ENCODE measurements at regions not wholly inside any gene's neighbourhood (a gene's known extent, or its start where the extent isn't known, plus 50 kb on each side); places are given as distances from the start of the nearest gene placed in this dataset.
"Not testable (repeated sequence)": the region's sequence is repeated elsewhere in the genome, so short reads cannot be mapped to it uniquely, and the experiment has no call there.

DNA sequence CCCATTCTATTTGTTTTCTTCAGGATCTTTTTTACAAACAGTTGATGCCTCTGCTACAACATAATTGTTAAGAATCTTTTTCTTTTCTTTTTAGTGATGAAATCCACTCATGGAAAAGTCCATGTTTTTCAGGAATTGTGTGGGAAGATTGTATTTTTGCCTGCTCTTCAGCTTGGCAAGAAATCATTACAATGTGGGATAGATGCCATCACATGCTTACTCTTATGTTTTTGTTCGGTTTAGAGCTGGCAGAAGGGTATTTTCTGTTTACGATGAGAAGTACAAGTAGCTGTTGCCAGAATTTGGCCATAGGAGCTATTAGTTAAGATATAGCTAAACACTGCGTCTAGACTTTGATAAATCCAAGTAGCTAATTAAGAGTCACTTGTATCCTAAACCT lies 2585.3 kb downstream of the ARAP2 start:
- DNase-seq, result no peak

DNA sequence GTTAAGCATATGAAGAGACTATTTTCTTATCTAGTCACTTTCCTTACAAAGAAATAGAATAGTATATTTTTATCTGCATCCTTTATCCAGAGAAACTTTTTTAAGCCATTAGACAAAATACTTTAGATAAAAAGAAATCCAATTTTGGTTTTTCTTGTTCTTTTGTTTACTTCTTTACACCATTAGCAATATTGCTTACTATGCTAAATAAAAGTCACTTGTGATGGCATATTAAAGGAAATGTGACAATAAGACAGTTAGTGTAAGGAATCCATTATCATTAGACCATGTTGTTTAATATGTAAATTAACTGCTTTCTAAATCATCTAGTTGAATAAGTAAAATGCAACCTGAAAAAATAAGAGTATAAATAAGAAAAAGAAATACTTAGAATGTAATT lies 2582.7 kb downstream of the ARAP2 start:
- no peak for DNase-seq

DNA sequence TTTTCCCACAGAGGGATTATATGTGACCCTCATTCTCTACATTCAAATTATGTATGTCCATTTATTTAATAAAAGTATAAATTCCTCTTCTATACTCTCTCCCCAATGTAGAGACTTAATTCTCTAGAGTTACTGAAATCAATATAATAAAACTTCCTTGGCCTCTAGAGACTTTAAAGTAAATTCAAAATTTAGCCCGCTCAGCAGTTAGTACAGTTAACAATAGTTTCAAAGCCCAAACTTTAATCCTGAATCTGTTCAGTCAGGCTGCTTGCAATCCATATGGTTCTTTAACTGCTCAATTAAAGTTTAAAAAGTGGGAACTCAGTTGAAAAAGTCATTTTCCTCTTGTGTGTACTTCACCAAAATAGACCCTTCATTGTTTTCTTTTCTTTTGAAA lies 2558.4 kb downstream of the ARAP2 start:
- DNase-seq, result no peak

DNA sequence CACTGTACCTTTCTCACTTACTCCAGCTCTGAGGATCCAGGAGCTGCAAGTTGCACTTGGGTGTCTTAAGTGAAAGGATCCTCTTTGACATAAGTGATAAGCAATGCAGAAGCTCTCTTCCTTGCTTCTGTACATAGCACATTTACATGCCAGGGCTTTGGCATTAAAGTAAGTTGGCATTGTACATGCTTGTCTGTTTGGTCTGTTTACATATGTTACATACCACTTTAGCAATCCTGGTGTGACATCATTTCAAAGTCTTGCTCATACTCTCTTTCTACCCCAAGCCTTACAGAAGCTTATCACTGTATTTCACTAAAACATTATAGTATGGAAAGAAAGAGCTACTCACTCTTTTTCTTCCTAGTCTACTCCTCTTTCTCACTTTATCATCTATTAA lies 2548.3 kb downstream of the ARAP2 start:
- no peak for DNase-seq

DNA sequence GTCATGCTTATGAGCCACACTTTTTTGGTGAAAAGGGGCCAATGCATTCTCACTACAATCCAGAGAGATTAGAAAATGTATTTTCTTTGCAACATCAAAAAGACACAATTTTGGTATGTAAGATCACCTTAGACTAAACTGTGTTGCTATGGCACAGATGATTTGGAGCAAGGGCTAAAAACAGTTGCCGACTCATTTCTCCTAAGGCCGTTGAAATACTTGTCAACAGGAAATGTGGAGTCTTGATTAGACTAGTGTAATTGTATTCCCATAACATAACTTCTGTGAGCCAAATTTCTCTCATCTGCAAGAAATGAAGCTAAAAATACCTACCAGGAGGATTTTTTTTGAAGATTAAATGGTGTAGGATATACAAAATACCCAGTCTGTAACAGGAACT lies 2547.7 kb downstream of the ARAP2 start:
- DNase-seq, result no peak

DNA sequence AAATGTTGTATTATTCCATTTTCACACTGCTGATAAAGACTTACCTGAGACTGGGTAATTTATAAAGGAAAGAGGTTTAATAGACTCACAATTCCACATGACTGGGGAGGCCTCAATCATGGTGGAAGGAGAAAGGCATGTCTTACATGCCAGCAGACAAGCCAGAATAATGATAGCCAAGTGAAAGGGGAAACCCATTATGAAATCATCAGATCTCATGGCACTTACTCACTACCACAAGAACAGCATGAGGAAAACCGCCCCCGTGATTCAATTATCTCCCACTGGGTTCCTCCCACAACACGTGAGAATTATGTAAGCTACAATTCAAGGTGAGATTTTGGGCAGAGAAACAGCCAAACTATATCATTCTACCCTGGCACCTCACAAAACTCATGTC lies 2535.1 kb downstream of the ARAP2 start:
- no peak for DNase-seq

DNA sequence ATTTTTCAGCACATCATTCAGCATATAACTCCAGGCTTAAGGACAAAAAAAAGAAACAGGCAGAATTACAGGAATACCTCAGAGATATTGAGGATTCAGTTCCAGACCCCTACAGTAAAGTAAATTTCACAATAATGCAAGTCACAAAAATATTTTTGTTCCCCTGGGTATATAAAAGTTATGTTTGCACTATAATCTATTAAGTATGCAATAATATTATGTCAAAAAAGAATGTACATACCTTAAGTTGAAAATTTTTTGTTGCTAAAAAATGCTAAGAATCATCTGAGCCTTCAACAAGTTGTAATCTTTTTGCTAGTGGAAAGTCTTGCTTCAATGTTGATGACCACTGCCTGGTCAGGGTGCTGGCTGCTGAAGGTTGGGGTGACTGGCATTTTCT lies 2532.5 kb downstream of the ARAP2 start:
- DNase-seq, result no peak

DNA sequence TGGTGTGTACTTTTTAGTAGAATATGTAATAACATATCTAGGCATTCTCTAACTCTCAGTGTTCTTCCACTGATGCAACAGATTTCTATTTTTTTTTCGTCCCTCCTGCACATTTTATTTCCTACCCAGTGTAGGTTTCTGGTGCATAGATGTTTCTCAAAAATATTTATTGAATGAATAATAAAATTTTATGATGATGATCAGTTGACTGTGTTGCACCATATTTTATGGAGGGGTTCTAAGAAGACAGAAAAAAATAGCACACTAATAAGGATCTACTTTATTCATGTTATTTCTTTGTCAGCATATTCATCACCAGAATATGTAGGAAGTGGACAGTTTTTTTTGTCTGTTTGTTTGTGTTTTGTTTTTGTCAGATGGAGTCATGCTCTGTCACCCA lies 2529.3 kb downstream of the ARAP2 start:
- DNase-seq, result no peak

DNA sequence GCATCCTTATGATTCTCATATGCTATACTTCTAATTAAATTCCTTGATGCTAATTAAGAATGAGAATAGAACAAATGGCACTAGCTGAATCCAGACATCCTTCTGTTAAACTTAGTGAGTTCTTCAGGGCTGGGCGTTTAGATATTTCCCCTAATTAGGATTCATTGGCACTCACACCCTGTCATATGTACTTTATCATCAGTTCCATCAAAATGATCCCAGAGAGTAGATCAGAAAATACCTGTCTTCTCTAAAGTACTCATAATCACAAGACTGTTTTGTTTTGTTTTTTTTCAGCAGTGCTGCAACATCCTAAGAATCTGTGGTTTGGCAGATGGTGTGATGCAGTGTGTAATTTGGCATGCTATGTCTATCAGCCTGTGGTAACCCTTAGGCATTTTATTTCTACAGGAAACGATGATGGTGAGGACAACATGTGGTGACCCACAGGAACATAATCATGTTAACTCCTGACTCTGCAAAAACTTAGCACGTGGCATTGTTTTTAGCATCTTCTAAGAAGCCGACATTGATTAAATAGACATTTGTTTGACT lies 2528.4 kb downstream of the ARAP2 start:
- DNase-seq, result no peak

DNA sequence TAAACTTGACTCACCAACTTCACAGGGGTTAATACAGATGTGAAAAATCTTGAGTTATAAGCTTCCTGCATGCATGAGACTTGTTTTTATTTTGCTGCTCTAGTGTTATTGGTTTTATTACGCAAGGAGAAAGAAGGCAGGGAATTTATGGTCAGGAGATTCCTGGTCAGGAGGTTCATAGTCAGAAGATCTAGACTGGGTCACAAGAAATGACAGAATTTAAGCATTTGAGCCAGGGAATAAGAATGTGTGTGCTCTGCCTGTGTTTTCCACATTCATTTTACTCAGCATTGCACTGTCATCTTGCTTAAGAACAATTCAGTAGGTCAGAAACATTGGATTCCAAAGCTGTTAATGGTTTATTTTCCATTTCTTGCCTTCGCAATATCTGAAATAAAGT lies 2522.1 kb downstream of the ARAP2 start:
- no peak for DNase-seq

DNA sequence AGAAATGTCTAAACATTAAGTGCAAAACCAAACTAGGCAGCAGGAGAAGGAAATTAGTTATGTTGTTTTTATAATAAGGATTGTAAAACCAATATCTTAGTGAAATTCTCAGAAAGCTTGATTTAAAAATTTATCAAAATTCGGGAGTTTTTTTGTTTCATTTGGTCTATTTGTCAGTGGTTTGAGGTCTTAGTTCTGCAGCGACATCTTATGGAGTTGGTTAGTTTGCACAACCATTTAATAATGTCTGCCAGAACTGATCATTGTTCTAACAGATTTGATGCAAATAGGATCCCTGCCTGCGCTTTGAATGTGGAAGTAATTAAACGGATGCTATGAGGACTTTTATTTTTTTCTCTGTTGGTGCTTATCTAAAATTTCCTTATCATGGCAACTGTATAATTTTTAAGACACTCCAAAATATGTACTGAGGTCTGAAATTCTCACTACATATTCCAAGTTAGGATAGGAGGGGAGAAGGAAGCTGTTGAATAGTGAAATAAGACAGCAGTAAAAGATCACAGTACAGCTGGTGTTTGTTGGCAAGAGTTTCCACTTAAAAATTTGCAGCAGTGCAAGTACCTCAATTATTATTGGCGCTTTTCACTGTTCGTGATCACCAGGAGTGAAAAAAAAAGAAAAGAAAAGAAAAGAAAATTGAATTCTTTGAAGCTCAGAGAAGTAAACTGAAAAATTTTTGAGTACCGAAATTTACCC lies 2521.4 kb downstream of the ARAP2 start:
- peak; percentile 3 for DNase-seq

DNA sequence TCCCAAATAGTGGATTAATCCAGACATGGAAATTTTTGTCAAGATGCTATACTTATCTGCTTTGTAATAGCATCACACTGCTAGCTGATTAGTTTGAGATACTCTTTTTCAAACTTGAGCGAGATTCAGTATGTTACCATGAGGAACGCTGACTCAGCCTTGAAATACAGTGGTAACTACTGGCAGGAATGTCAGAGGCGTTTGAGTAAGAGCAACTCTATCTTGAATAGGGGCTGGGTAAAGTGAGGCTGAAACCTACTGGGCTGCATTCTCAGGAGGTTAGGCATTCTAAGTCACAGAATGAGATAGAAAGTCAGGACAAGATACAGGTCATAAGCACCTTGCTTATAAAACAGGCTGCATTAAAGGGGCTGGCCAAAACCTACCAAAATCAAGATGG lies 2519.6 kb downstream of the ARAP2 start:
- DNase-seq, result no peak

DNA sequence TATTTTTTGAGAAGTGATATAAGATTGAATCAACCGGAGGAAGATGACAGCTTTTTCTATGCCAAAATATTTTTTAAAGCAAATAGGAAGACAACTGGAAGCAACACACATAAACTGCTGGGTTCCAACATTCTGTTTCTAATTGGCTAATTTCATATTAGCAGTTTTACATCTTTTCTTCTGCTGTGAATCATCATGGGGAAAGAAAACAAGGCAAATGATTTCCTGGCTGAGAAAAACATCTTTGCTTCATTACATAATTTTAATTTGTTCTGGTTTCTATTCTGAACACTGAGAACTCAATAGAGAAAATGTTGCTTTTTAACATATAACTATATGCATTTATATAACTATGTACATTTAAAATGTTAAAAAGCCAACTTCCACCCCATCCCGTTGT lies 2518.5 kb downstream of the ARAP2 start:
- DNase-seq, result no peak

DNA sequence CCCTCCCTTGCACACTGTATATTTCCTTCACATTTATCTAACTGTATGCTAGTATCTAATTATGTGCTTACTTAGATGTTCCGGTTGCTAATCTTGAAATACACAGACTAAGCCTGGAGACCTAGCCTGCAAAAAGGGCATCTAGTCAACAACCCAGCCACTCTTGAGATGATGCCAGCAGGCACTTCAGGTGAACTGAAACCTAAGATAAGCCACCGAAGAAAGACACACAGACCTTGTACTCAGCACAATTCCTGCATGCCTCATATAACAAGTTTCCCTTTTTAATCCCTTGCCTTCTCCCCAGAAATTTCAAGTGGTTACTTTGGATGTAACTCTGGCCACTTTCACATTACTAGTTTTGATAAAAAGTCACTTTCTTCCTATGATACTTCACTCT lies 2506.6 kb downstream of the ARAP2 start:
- DNase-seq, result no peak

DNA sequence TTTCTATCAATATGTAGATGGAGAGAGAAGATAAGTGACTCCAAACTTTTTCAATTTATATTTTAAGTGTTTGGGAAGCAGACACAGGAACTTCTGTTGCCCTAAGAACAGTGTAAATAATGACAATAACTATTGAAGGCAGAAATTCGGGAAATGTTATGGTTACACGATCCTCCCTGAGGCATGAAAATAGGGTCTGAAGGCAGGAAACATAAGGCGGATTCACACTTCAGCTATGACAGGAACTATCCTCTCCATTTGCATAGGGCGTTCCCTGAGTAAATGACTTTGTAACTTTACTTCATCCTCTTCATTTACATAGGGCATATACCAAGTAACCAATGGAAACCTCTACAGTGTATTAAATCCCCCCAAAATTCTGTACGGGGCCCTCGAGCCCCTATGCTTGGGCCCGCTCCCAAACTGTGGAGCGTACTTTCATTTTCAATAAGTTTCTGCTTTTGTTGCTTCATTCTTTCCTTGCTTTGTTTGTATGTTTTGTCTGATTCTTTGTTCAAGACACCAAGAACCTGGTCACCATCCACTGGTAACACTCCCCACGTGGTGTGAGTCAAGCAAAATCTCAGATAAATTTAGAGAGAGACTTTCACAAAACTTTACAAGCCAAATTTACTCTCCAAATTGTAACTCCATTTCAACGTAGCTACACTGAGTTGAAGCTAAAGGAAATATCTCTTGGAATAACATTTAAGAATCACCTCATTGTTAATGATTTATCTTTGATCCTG lies 2504.3 kb downstream of the ARAP2 start:
- no peak for DNase-seq

DNA sequence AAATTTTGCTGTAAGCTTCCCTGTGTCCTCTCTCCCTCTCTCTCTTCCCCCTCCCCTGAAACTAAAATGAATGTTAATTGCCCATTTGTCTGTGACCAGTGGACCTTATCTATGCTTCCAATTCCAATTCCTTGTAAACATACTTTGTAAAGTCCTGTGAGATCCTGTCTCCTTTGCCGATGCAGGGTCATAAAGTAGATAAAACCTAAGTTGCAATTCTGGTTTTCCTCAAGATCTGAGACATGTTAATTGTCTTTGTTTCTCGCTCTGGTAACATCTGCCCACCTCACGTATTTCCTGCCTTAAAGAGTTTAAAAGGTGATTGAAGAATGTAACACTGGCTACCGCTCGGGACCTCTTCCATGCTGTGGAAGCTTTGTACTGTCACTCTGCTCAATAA lies 2503.4 kb downstream of the ARAP2 start:
- DNase-seq, result not testable (repeated sequence)

DNA sequence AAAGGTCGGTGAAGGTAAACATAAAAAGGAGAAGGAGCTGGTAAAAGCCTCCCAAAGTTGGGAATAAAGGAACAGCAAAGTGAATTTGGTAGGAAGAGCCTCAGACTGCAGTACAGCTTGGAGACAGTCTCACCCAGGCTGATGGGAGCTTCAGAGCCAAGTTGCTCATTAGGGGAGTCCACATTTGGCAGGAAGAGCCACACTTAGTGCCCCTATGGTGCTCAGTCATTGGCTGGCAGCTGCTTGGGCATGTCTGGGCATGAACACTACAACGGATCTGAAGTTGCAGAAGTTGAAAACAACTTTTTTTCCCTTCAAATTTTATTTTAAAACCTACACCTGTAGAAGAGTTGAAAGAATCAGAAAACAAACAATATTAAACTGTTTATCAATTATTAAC lies 2497.3 kb downstream of the ARAP2 start:
- no peak for DNase-seq

DNA sequence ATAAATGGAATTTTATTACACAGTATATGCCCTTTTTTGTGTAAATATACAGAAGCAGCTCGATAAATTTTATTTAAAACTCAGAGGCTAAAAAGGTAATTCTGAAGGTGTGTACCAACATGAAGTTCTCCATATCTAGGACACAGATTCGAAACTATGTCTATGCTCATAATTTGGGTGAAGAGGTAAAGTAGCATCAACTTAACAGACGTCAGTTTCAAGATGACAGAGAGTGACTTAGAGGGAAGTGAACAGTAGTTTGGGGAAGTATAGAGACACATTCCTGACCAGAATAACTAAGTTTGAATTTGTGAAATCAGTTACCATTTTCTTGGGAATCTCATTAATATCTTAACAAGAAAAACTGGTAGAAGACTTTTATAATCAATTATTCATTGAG lies 2493.3 kb downstream of the ARAP2 start:
- no peak for DNase-seq

DNA sequence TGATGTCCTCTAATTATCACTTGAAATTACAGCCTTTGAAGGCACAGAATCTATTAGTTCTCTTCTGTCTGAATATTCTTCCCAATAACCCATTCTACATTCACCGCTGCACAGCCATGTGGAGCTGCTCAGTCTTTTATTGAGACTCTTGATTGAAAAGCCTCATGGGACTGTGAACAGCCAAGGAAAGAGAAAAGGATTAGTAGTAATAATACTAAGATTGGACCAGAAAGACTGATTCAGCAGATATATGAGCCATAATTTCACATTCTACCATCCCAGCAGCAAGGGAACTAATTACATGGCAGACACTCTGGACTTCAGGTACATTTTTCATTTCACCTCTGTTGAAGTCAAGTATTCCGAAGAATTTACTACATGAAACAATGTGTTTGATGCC lies 2471.7 kb downstream of the ARAP2 start:
- DNase-seq, result no peak

DNA sequence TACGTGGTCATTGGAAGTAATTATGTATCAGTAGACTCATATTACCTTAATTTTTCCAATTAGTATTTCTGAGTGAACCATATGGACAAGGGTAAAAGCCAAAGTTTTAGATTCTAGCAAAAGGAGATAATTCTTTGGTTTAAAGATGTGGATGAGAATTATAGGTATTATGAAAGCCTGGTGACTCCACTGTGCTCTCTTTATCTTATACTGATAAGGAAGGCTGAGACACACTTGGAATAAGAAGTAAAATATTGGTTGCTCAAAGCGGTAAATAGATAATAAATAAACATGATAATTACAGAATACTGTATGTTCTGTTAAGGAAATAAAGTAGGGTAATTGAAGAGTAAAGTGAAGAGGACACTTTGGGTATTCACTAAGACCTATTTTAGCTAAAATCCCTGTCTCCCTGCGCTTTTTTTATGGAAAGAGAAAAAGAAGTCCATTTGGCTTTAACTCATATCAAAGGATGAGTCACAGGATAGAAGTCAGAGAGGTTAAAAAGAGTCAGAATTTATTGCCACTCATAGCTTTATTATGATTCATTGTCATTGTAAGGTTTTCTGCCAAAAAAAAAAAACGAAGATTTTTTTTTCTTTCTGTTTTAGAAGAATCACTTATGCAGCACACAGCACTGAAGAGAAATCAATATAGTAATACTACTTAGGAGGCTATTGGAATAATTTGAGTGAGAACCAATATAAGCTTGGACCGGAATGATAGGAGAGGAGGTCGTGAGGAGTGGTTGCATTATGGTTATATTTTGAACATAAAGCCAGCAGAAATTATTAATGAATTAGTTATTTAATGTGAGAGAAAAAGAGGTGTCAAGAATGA lies 2463.1 kb downstream of the ARAP2 start:
- DNase-seq, result no peak

DNA sequence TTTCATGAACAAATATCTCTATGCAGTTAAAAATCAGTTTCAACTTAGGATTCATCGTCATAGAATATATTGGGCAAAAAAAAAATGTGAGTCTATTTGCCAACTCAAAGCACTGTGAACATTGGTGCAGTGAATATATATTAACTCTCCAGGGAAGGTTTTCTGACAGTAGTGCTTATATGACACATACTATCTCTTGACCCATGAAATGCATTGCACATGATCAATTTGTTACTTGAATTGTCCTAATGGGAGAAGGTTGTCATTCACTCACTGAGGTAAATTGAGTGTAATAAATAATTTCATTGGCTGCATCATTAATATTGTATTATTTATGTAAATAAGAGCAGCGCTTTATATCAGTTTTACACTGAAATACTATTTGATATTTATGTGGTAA lies 2458.5 kb downstream of the ARAP2 start:
- DNase-seq, result no peak

DNA sequence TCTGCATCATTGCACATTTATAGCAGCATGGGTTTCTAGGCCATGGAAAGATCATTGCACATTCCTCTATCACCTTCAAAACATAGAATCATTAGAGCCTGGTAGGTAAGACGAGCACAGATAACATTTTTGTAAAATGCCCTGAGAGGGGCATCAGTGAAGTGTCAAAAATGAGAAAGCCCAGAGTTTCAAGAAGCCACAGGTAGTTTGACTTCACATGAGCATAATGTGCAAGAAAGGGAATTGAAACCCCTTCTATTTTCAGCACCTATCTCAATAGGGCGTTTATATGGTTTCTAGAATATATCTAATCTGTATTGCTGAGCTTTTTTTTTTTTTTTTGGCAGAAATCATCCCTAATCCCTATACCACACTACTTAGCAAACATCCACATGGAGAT lies 2441.7 kb downstream of the ARAP2 start:
- no peak for DNase-seq

DNA sequence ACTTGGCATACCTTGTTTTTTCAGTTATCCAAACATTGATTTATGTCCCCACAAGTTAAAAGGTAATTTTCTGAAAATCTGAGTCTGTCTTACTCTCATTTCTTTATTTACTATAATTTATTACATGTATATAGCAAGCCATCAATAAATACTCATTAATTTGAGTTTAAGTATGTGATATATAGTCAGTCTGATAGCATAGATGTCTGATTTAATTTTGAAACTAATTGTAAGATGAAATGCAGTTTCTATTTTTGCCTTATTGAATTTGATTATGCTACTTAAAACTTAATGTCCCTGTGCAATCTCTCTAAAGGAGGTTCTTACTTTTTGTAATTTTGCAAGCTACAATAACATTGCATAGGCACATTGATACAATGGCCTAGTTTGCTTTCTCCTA lies 2418.6 kb downstream of the ARAP2 start:
- DNase-seq, result no peak

DNA sequence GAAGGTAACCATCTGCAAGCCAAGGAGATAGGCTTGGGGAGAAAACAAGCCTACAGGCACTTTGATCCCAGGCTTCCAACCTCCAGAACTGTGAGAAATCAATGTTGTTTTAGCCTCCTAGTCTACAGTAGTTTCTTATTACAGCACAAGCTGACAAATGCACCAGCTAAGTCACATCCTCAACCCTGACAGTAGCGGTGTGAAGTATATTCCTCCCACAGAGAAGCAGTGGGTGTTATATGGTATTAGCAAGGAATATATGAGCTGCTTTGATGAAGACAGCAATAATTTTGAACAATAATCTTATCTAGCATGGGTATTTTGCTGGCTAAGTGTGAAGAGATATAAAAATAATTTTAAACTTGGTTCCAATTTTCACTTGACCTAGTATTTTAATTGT lies 2415.0 kb downstream of the ARAP2 start:
- DNase-seq, result not testable (repeated sequence)
